ENCODE measurements at regions not wholly inside any gene's neighbourhood (a gene's known extent, or its start where the extent isn't known, plus 50 kb on each side); places are given as distances from the start of the nearest gene placed in this dataset.

DNA sequence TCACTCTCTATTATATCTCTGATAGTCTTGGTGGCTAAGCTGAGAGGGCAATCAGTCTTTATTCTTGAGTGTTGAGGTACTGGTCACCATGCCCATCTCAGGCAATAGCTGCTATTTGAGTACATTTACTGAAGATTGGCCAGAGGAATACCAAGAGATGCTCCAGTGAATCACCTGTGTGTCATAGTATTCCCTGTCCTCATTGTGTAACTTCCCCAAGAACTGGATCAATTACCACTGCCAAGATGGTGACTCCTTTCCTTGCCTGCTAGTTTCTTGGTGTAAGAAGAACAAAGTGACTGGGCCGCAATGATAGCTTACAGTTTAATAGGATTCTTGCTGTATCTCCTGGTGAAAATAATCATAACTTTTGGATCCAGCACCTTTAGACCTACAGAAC is 418.7 kb upstream of the KIF2A start:
- no peak overlapping the region for H2BK5ac ChIP-seq (ENCODE audit: low read depth, low read length)
- no peak overlapping the region for H3K27ac ChIP-seq (ENCODE audit: low read depth, low read length)
- no peaks in the 10 kb centered on the region; a peak in 1 of 7 replicates for H3K4me1 ChIP-seq (replicated peaks in 1 of 4; ENCODE audit: control insufficient read depth in 3 of 4, insufficient read depth in 4 of 4, low read length in 3 of 4)
- no peak overlapping the region for H2BK20ac ChIP-seq (ENCODE audit: low read length)
- H3K14ac ChIP-seq (ENCODE audit: insufficient read length): no peak overlapping the region
- FAIRE-seq (no peak), DNase-seq (ENCODE audit: low read depth in 1 of 2, low spot score in 2 of 2) (no peak)
- no peak overlapping the region for H2AK5ac ChIP-seq (ENCODE audit: low read depth, low read length)
- no peak overlapping the region for H3K4me3 ChIP-seq (ENCODE audit: extremely low read depth in 1 of 4, insufficient read depth in 2 of 4, low read depth in 3 of 4, low read length in 4 of 4)
- no peak overlapping the region for H4K5ac ChIP-seq (ENCODE audit: insufficient read length, low read depth, low read length)
- no peak overlapping the region for H3K4me2 ChIP-seq (ENCODE audit: insufficient read depth in 1 of 2, low read depth in 2 of 2, low read length in 2 of 2)
- no peak overlapping the region for H2BK15ac ChIP-seq (ENCODE audit: low read length)
- CTCF ChIA-PET (ENCODE audit: partially characterized antibody): interaction anchor here (0.9 to 1.1 kb wide), 3 partner anchors 16 to 44 kb away, joined by 3 read pairs; no protein-coding TSS in a partner anchor
- no peak overlapping the region for H2AFZ ChIP-seq (ENCODE audit: low read length)
- H3K23me2 ChIP-seq (ENCODE audit: low read depth, low read length): no peaks in the 10 kb centered on the region; the same call in 1 of the 2 replicates
- no peaks in the 10 kb centered on the region for H4K20me1 ChIP-seq (replicated peaks in 1 of 2; ENCODE audit: control insufficient read depth in 1 of 2, insufficient read depth in 2 of 2, low read length in 2 of 2)
- no peak overlapping the region for H3K23ac ChIP-seq (ENCODE audit: insufficient read length)
- WGBS, 2 experiments (ENCODE audit: extremely low coverage in 1 of 2, insufficient coverage in 1 of 2, insufficient read length in 1 of 2, insufficient replicate concordance in 2 of 2, low coverage in 1 of 2, low lambda C conversion rate in 2 of 2, missing lambda C conversion rate in 1 of 2): 88% methylated on average over 1 of the region's 1 CpG; no CpG with 5 or more reads in 1 of the 2 experiments
- no peak overlapping the region for H4K8ac ChIP-seq (ENCODE audit: extremely low read depth, insufficient read depth, low read length)
- POLR2A ChIA-PET (ENCODE audit: partially characterized antibody): no interaction called here
- H3K9me3 ChIP-seq (ENCODE audit: insufficient read depth in 2 of 2, low read depth in 1 of 2, low read length in 1 of 2): no peaks in the 10 kb centered on the region
- H3K4ac ChIP-seq (replicated peaks; ENCODE audit: insufficient read length, low read depth, low read length): no peak overlapping the region
- no peaks in the 10 kb centered on the region for H3K79me1 ChIP-seq (ENCODE audit: low read depth, low read length)
- H3K79me2 ChIP-seq (ENCODE audit: control insufficient read depth in 1 of 2, insufficient read depth in 2 of 2, low read length in 2 of 2): no peaks in the 10 kb centered on the region
- no peak overlapping the region for H4K91ac ChIP-seq (replicated peaks; ENCODE audit: insufficient read length, low read length)
- H2BK120ac ChIP-seq (replicated peaks; ENCODE audit: low read depth, low read length): no peak overlapping the region
- H3K36me3 ChIP-seq (ENCODE audit: control insufficient read depth in 2 of 4, insufficient read depth in 4 of 4, low read length in 3 of 4): no peaks in the 10 kb centered on the region
- H2BK12ac ChIP-seq (ENCODE audit: low read depth, low read length): no peak overlapping the region
- H3K56ac ChIP-seq (replicated peaks; ENCODE audit: insufficient read length, low read depth, low read length): no peak overlapping the region
- H3K9ac ChIP-seq (replicated peaks in 1 of 4; ENCODE audit: extremely low read depth in 1 of 4, low read depth in 3 of 4, low read length in 3 of 4): no peak overlapping the region
- H3K18ac ChIP-seq (ENCODE audit: extremely low read depth, low read length): no peak overlapping the region
- no peaks in the 10 kb centered on the region for H3K27me3 ChIP-seq (replicated peaks in 1 of 4; ENCODE audit: control insufficient read depth in 3 of 4, extremely low read depth in 1 of 4, insufficient read depth in 3 of 4, low read length in 3 of 4)
- TF ChIP-seq FOSL1 (IDR thresholded peaks at IDR 0.05; ENCODE audit: insufficient read depth, low read depth, low read length) (no peak), ASH2L (IDR thresholded peaks at IDR 0.05; ENCODE audit: low read length) (no peak)
